Hepatocyte (in vitro differentiated cells): ENCODE measurements at regions not wholly inside any gene's neighbourhood (a gene's known extent, or its start where the extent isn't known, plus 50 kb on each side); places are given as distances from the start of the nearest gene placed in this dataset.
A peak's percentile ranks its signal among the peaks of the same experiment; 100 is the strongest.

Experiments
- DNase-seq: peaks from one replicate; pipeline ENCODE4 v3.0.0-alpha.2; 2016; ENCODE audit warnings: low spot score
- H2AFZ ChIP-seq: fragments of 200-600 bp; sonication (generic); 2 replicates; pipeline ENCODE4 v1.6.0; 2016; ENCODE audit warnings: antibody characterized with exemption, mild to moderate bottlenecking
- H3K27ac ChIP-seq: fragments of 200-600 bp; sonication (generic); 2 replicates; pipeline ENCODE4 v1.5.1; 2016; ENCODE audit warnings: mild to moderate bottlenecking
- H3K27me3 ChIP-seq: fragments of 200-600 bp; sonication (generic); 2 replicates; pipeline ENCODE4 v1.6.1; 2016
- H3K36me3 ChIP-seq: fragments of 200-600 bp; sonication (generic); replicated peaks from 2 replicates; pipeline ENCODE4 v1.5.1; 2016; ENCODE audit warnings: low read depth; ENCODE audit not compliant: insufficient read depth
- H3K4me1 ChIP-seq: fragments of 200-600 bp; sonication (generic); 2 replicates; pipeline ENCODE4 v1.5.1; 2016; ENCODE audit warnings: mild to moderate bottlenecking, moderate library complexity; ENCODE audit not compliant: insufficient read depth
- H3K4me2 ChIP-seq: fragments of 200-600 bp; sonication (generic); 2 replicates; pipeline ENCODE4 v1.6.0; 2016
- H3K4me3 ChIP-seq: fragments of 200-600 bp; sonication (generic); 2 replicates; pipeline ENCODE4 v1.5.1; 2016; ENCODE audit warnings: mild to moderate bottlenecking
- H3K79me2 ChIP-seq: fragments of 200-600 bp; sonication (generic); 2 replicates; pipeline ENCODE4 v1.6.0; 2017; ENCODE audit warnings: mild to moderate bottlenecking
- H3K9me2 ChIP-seq: fragments of 200-600 bp; sonication (generic); replicated peaks from 2 replicates; pipeline ENCODE4 v1.6.0; 2017; ENCODE audit warnings: mild to moderate bottlenecking; ENCODE audit not compliant: insufficient read depth
- H3K9me3 ChIP-seq: fragments of 200-600 bp; sonication (generic); 2 replicates; pipeline ENCODE4 v1.5.1; 2016; ENCODE audit warnings: low read depth, mild to moderate bottlenecking
- H4K20me1 ChIP-seq: fragments of 200-600 bp; sonication (generic); 2 replicates; pipeline ENCODE4 v1.6.0; 2016; ENCODE audit warnings: mild to moderate bottlenecking; ENCODE audit not compliant: insufficient read depth, poor library complexity, severe bottlenecking
- EZH2 ChIP-seq: fragments of 200-600 bp; sonication (generic); IDR thresholded peaks from 2 replicates; pipeline ENCODE4 v1.6.1; 2016; ENCODE audit warnings: antibody characterized with exemption, mild to moderate bottlenecking, borderline replicate concordance
- EZH2phosphoT487 ChIP-seq: fragments of 200-600 bp; sonication (generic); IDR thresholded peaks from one replicate; pipeline ENCODE4 v1.6.1; 2018; ENCODE audit warnings: antibody characterized with exemption, mild to moderate bottlenecking, low read depth, moderate library complexity; ENCODE audit not compliant: unreplicated experiment, severe bottlenecking
- WGBS: methylation state at CpG from one replicate; pipeline ENCODE4 v1.1.6; 2016; ENCODE audit warnings: low lambda C conversion rate; ENCODE audit errors: missing lambda C conversion rate; 5-methylcytosine and 5-hydroxymethylcytosine counted together
- TF ChIP-seq, protein P1 (sequence below): fragments of 200-600 bp; sonication (generic); IDR thresholded peaks from 2 replicates; pipeline ENCODE4 v1.5.1; 2016; ENCODE audit warnings: antibody characterized with exemption, mild to moderate bottlenecking; ENCODE audit not compliant: poor library complexity

GRCh38 chr4:54505996-54506395 lies 151.8 kb upstream of the KIT start:
- Histone ChIP-seq H3K9me2 (no peaks in the 10 kb centered on the region), H3K4me1 (no peaks in the 10 kb centered on the region), H3K4me2 (no peak overlapping the region), H4K20me1 (no peaks in the 10 kb centered on the region), H3K79me2 (no peaks in the 10 kb centered on the region), H3K27ac (no peak overlapping the region), H3K27me3 (no peaks in the 10 kb centered on the region), H3K36me3 (no peaks in the 10 kb centered on the region), H3K9me3 (no peaks in the 10 kb centered on the region), H3K4me3 (no peak overlapping the region), H2AFZ (no peak overlapping the region)
- WGBS, result 95% methylated on average over 7 of the region's 7 CpGs
- no peak for DNase-seq
- TF ChIP-seq, protein P1, sequence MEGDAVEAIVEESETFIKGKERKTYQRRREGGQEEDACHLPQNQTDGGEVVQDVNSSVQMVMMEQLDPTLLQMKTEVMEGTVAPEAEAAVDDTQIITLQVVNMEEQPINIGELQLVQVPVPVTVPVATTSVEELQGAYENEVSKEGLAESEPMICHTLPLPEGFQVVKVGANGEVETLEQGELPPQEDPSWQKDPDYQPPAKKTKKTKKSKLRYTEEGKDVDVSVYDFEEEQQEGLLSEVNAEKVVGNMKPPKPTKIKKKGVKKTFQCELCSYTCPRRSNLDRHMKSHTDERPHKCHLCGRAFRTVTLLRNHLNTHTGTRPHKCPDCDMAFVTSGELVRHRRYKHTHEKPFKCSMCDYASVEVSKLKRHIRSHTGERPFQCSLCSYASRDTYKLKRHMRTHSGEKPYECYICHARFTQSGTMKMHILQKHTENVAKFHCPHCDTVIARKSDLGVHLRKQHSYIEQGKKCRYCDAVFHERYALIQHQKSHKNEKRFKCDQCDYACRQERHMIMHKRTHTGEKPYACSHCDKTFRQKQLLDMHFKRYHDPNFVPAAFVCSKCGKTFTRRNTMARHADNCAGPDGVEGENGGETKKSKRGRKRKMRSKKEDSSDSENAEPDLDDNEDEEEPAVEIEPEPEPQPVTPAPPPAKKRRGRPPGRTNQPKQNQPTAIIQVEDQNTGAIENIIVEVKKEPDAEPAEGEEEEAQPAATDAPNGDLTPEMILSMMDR, result no peak
- TF ChIP-seq EZH2phosphoT487 (no peak), EZH2 (no peak)

GRCh38 chr4:54509057-54509456 lies 148.7 kb upstream of the KIT start:
- no peaks in the 10 kb centered on the region for H3K27me3 ChIP-seq
- no peaks in the 10 kb centered on the region for H3K79me2 ChIP-seq
- DNase-seq, result no peak
- H3K27ac ChIP-seq, result no peak overlapping the region
- TF ChIP-seq, protein P1, result no peak
- no peak for TF ChIP-seq EZH2
- TF ChIP-seq EZH2phosphoT487, result no peak
- H2AFZ ChIP-seq, result no peak overlapping the region
- H3K4me2 ChIP-seq, result no peak overlapping the region
- H3K9me2 ChIP-seq, result no peaks in the 10 kb centered on the region
- H4K20me1 ChIP-seq, result no peaks in the 10 kb centered on the region
- no peaks in the 10 kb centered on the region for H3K4me1 ChIP-seq
- H3K4me3 ChIP-seq, result no peak overlapping the region
- H3K9me3 ChIP-seq, result no peaks in the 10 kb centered on the region
- no peaks in the 10 kb centered on the region for H3K36me3 ChIP-seq
- WGBS, result 90% methylated on average over 6 of the region's 6 CpGs

DNA sequence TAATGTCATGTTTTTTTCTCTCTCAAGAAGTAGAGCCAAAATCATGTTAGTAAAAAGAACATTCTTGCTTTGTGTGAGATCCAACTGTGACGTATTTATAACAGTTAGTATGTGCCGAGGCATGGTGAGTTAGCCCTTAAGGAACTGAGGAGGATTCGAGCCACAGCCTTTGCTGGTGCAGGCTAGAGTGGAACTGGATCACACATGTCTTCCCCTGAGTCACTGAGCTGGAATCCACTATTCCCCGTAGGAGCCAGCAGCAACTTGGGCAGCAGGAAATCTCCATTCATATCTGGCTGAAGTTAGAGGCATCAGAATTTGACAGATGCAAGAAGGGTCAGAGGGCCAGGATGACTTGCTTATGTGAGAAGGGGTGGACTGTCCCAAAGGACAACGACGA lies 144.6 kb upstream of the KIT start:
- Histone ChIP-seq H3K9me2 (no peaks in the 10 kb centered on the region), H3K4me1 (peaks cover 3% of the 10 kb centered on the region), H2AFZ (no peak overlapping the region), H3K36me3 (no peaks in the 10 kb centered on the region), H3K27me3 (no peaks in the 10 kb centered on the region), H3K4me2 (no peak overlapping the region), H3K27ac (no peak overlapping the region), H3K79me2 (no peaks in the 10 kb centered on the region), H3K4me3 (no peak overlapping the region), H3K9me3 (no peaks in the 10 kb centered on the region), H4K20me1 (no peaks in the 10 kb centered on the region)
- TF ChIP-seq EZH2phosphoT487 (no peak), EZH2 (no peak)
- TF ChIP-seq, protein P1, result no peak
- 72% methylated on average over 6 of the region's 6 CpGs for WGBS
- DNase-seq, result peak; percentile 19

- H3K4me1 ChIP-seq, result peaks cover 3% of the 10 kb centered on the region
- no peak overlapping the region for H3K4me3 ChIP-seq
- H3K36me3 ChIP-seq, result no peaks in the 10 kb centered on the region
- TF ChIP-seq, protein P1, result no peak
- H4K20me1 ChIP-seq, result no peaks in the 10 kb centered on the region
- no peak overlapping the region for H3K27ac ChIP-seq
- no peaks in the 10 kb centered on the region for H3K79me2 ChIP-seq
- no peaks in the 10 kb centered on the region for H3K27me3 ChIP-seq
- H3K9me2 ChIP-seq, result no peaks in the 10 kb centered on the region
- H2AFZ ChIP-seq, result no peak overlapping the region
- no peak for DNase-seq
- H3K4me2 ChIP-seq, result no peak overlapping the region
- H3K9me3 ChIP-seq, result no peaks in the 10 kb centered on the region
These were observed 144.0 kb upstream of the KIT start for GRCh38 chr4:54513741-54514140.
